HCT116 (cell line): ENCODE measurements at regions not wholly inside any gene's neighbourhood (a gene's known extent, or its start where the extent isn't known, plus 50 kb on each side); places are given as distances from the start of the nearest gene placed in this dataset.

Experiments used
- ATAC-seq: fragments of 200-7000 bp; cut with Tn5 transposase; 2 replicates; pipeline ENCODE4 v1.9.1; 2020; ENCODE audit warnings: mild to moderate bottlenecking, moderate library complexity
- BruUV-seq: library from RNA; stranded (reverse); fragments of 400-500 nt; replicated peaks from 2 replicates; lab custom pipeline; 2021; lab: Mats Ljungman, UMichigan
- CTCF ChIA-PET: fragments of 300-600 bp; sonication (Branson Sonifier 250); formaldehyde crosslinking; loops from one replicate; lab custom pipeline; 2021; ENCODE audit warnings: antibody characterized with exemption; lab: Charles Lee
- POLR2A ChIA-PET: fragments of 300-600, 350-600 bp; sonication (Branson Sonifier 250); formaldehyde crosslinking; loops from one replicate; lab custom pipeline; 2021; ENCODE audit warnings: antibody characterized with exemption; lab: Charles Lee
- RAD21 ChIA-PET, 2 experiments: fragments of 300-600 bp; sonication (Branson Sonifier 250); formaldehyde crosslinking; loops; one replicate each; lab custom pipeline; 2023; ENCODE audit warnings: low total read pairs in 2 of 2; ENCODE audit not compliant: uncharacterized antibody in 2 of 2, unreplicated experiment in 2 of 2, low non-redundant PET in 1 of 2; lab: Charles Lee
- DNase-seq: peaks from one replicate; pipeline ENCODE4 v3.0.0-alpha.2; 2010; ENCODE audit warnings: low read depth, low spot score
- H2AFZ ChIP-seq: fragments of 200-600 bp; shearing (Covaris generic), sonication (generic); 2 replicates; pipeline ENCODE4 v1.6.1; 2017; ENCODE audit warnings: low read depth, mixed run types, mixed read lengths, antibody characterized with exemption, low read length; ENCODE audit not compliant: poor library complexity, severe bottlenecking
- H3K27ac ChIP-seq: 2 replicates; pipeline ENCODE4 v1.5.1; 2012; ENCODE audit warnings: low read depth, low read length
- H3K27me3 ChIP-seq: fragments of 200-600 bp; sonication (generic); 2 replicates; pipeline ENCODE4 v1.6.1; 2016; ENCODE audit warnings: mixed run types, low read length, mixed read lengths; ENCODE audit not compliant: insufficient read depth
- H3K36me3 ChIP-seq, 2 experiments: fragments of 200-500 bp in 1 of 2; fragments of 200-600 bp in 1 of 2; sonication (Bioruptor generic) in 1 of 2; sonication (generic) in 1 of 2; 2 replicates each; pipeline versions ENCODE4 v1.5.1 to v1.6.1; 2014 to 2016; ENCODE audit warnings: low read length in 2 of 2, inconsistent platforms in 1 of 2, mixed read lengths in 1 of 2, mixed run types in 1 of 2; ENCODE audit not compliant: insufficient read depth in 2 of 2, control insufficient read depth in 1 of 2
- H3K4me1 ChIP-seq, 2 experiments: fragments of 200-600 bp in 1 of 2; sonication (generic) in 1 of 2; 2 replicates each; pipeline versions ENCODE4 v1.5.1 to v1.6.1; 2012 to 2017; ENCODE audit warnings: low read length in 2 of 2, inconsistent platforms in 1 of 2, mild to moderate bottlenecking in 1 of 2, mixed read lengths in 1 of 2, mixed run types in 1 of 2, moderate library complexity in 1 of 2; ENCODE audit not compliant: insufficient read depth in 2 of 2, control insufficient read depth in 1 of 2
- H3K4me2 ChIP-seq: fragments of 200-600 bp; sonication (generic); 2 replicates; pipeline ENCODE4 v1.6.1; 2017; ENCODE audit warnings: mixed run types, low read length, mixed read lengths
- H3K4me3 ChIP-seq, 2 experiments: fragments of 200-600 bp in 1 of 2; sonication (generic) in 1 of 2; replicated peaks in 1 of 2; 2 replicates each; pipeline ENCODE4 v1.5.1; 2011 to 2016; ENCODE audit warnings: low read length in 2 of 2, control low read depth in 1 of 2, low read depth in 1 of 2, mild to moderate bottlenecking in 1 of 2, mixed read lengths in 1 of 2, mixed run types in 1 of 2
- H3K79me2 ChIP-seq: fragments of 200-600 bp; sonication (generic); 2 replicates; pipeline ENCODE4 v1.6.1; 2017; ENCODE audit warnings: mild to moderate bottlenecking, mixed run types, low read length, moderate library complexity, mixed read lengths; ENCODE audit not compliant: insufficient read depth
- H3K9ac ChIP-seq: fragments of 200-600 bp; sonication (generic); 2 replicates; pipeline ENCODE4 v1.6.1; 2016; ENCODE audit warnings: low read length, mixed read lengths
- H3K9me2 ChIP-seq: fragments of 200-600 bp; sonication (generic), shearing (Covaris generic); 2 replicates; pipeline ENCODE4 v1.6.1; 2017; ENCODE audit warnings: mixed run types, mild to moderate bottlenecking, moderate library complexity; ENCODE audit not compliant: insufficient read depth
- H3K9me3 ChIP-seq, 2 experiments: fragments of 200-500 bp in 1 of 2; fragments of 200-600 bp in 1 of 2; sonication (Bioruptor generic) in 1 of 2; sonication (generic) in 1 of 2; 2 replicates each; pipeline ENCODE4 v1.6.1; 2014 to 2017; ENCODE audit warnings: low read length in 2 of 2, mixed read lengths in 2 of 2, inconsistent platforms in 1 of 2, low read depth in 1 of 2, mild to moderate bottlenecking in 1 of 2, mixed run types in 1 of 2, moderate library complexity in 1 of 2; ENCODE audit not compliant: control insufficient read depth in 1 of 2, insufficient read depth in 1 of 2
- H4K20me1 ChIP-seq: fragments of 200-600 bp; sonication (generic), shearing (Covaris generic); 2 replicates; pipeline ENCODE4 v1.6.1; 2017; ENCODE audit warnings: mixed run types, mild to moderate bottlenecking, moderate library complexity; ENCODE audit not compliant: insufficient read depth
- CEBPB ChIP-seq: IDR thresholded peaks from 2 replicates; pipeline ENCODE4 v1.6.1; 2012; ENCODE audit warnings: low read depth
- EGR1 ChIP-seq: IDR thresholded peaks from 2 replicates; pipeline ENCODE4 v1.6.1; 2012; ENCODE audit warnings: low read depth
- ELF1 ChIP-seq: IDR thresholded peaks from 2 replicates; pipeline ENCODE4 v1.6.1; 2012; ENCODE audit warnings: low read depth, borderline replicate concordance
- EZH2 ChIP-seq: fragments of 200-600 bp; sonication (generic); IDR thresholded peaks from 2 replicates; pipeline ENCODE4 v1.6.1; 2017; ENCODE audit warnings: antibody characterized with exemption, mixed run types
- JUND ChIP-seq: IDR thresholded peaks from 2 replicates; pipeline ENCODE4 v1.6.1; 2012
- POLR2AphosphoS5 ChIP-seq: IDR thresholded peaks from 2 replicates; pipeline ENCODE4 v1.6.1; 2011; ENCODE audit warnings: mild to moderate bottlenecking, low read depth, low read length, moderate library complexity
- RAD21 ChIP-seq: IDR thresholded peaks from 2 replicates; pipeline ENCODE4 v1.6.1; 2012; ENCODE audit warnings: low read depth, mild to moderate bottlenecking
- SRF ChIP-seq: IDR thresholded peaks from 2 replicates; pipeline ENCODE4 v1.6.1; 2012; ENCODE audit warnings: low read depth
- ZFX ChIP-seq: fragments of 450-650 bp; IDR thresholded peaks from 2 replicates; pipeline ENCODE4 v1.6.1; 2017
- intact Hi-C: fragments of 100-400 bp; cut with micrococcal nuclease; formaldehyde crosslinking; loops from 2 replicates; pipeline ENCODE4 v1.10.0; 2022
- TF ChIP-seq, protein P1 (sequence below): IDR thresholded peaks from 2 replicates; pipeline ENCODE4 v1.6.1; 2012
- TF ChIP-seq, protein P2 (sequence below), 3 experiments: fragments of 200-600 bp in 1 of 3; sonication (generic) in 1 of 3; IDR thresholded peaks in 2 of 3; conservative IDR thresholded peaks in 1 of 3; 2 replicates each; pipeline ENCODE4 v1.5.1; 2012 to 2017; ENCODE audit warnings: low read depth in 2 of 3, low read length in 2 of 3, antibody characterized with exemption in 1 of 3, borderline replicate concordance in 1 of 3, control low read depth in 1 of 3, mild to moderate bottlenecking in 1 of 3, mixed read lengths in 1 of 3, mixed run types in 1 of 3, moderate library complexity in 1 of 3; ENCODE audit not compliant: insufficient read depth in 1 of 3
- TF ChIP-seq, protein P3 (sequence below): IDR thresholded peaks from 2 replicates; pipeline ENCODE4 v1.6.1; 2011; ENCODE audit warnings: mild to moderate bottlenecking, low read length, moderate library complexity; ENCODE audit not compliant: insufficient replicate concordance; ENCODE audit errors: extremely low read depth

DNA sequence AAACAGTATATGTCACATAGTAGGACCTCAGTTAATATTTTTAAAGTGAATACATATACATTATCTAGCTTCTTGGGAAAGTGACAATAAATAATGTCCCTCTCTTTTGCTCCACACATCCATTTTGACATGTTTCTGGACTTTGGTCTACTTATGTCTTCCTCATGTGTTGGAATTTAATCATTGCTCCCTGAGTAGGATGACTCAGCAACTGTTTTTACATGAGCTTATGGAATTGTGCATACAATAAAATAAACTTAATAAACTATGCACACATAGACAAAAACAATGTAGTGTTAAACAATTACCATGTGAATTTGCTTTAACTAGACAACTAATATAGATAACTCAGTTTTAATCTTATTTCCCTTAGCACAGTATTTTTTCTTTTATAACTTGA is 503.8 kb downstream of the TFAP2B start:
- intact Hi-C loops: no loop called here
- Histone ChIP-seq H3K27ac (no peak overlapping the region), H3K36me3 (no peaks in the 10 kb centered on the region), H3K9me2 (no peaks in the 10 kb centered on the region), H3K79me2 (no peaks in the 10 kb centered on the region), H3K4me3 (no peak overlapping the region), H3K4me2 (no peak overlapping the region), H4K20me1 (no peaks in the 10 kb centered on the region), H3K9me3 (peaks cover 5 to 10% of the 10 kb centered on the region in 2 experiments; a peak in 2 of 4 replicates), H3K4me1 (no peaks in the 10 kb centered on the region), H3K9ac (no peak overlapping the region), H2AFZ (no peak overlapping the region), H3K27me3 (no peaks in the 10 kb centered on the region)
- no TSS peak for BruUV-seq
- DNase-seq (no peak), ATAC-seq (no peak)
- POLR2A ChIA-PET: no interaction called here
- TF ChIP-seq JUND: no peak
- TF ChIP-seq, protein P1, sequence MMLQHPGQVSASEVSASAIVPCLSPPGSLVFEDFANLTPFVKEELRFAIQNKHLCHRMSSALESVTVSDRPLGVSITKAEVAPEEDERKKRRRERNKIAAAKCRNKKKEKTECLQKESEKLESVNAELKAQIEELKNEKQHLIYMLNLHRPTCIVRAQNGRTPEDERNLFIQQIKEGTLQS: no peak
- TF ChIP-seq CEBPB: no peak
- TF ChIP-seq EZH2: no peak
- no peak for TF ChIP-seq ELF1
- no peak for TF ChIP-seq SRF
- TF ChIP-seq ZFX: no peak
- TF ChIP-seq, protein P2, sequence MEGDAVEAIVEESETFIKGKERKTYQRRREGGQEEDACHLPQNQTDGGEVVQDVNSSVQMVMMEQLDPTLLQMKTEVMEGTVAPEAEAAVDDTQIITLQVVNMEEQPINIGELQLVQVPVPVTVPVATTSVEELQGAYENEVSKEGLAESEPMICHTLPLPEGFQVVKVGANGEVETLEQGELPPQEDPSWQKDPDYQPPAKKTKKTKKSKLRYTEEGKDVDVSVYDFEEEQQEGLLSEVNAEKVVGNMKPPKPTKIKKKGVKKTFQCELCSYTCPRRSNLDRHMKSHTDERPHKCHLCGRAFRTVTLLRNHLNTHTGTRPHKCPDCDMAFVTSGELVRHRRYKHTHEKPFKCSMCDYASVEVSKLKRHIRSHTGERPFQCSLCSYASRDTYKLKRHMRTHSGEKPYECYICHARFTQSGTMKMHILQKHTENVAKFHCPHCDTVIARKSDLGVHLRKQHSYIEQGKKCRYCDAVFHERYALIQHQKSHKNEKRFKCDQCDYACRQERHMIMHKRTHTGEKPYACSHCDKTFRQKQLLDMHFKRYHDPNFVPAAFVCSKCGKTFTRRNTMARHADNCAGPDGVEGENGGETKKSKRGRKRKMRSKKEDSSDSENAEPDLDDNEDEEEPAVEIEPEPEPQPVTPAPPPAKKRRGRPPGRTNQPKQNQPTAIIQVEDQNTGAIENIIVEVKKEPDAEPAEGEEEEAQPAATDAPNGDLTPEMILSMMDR (IDR thresholded peaks at IDR 0.05 in 2 of 3, conservative IDR thresholded peaks at IDR 0.05 in 1 of 3; ENCODE audit: borderline replicate concordance in 1 of 3, insufficient read depth in 1 of 3, low read depth in 2 of 3, low read length in 2 of 3): no peak
- no peak for TF ChIP-seq EGR1
- TF ChIP-seq RAD21: no peak
- TF ChIP-seq, protein P3, sequence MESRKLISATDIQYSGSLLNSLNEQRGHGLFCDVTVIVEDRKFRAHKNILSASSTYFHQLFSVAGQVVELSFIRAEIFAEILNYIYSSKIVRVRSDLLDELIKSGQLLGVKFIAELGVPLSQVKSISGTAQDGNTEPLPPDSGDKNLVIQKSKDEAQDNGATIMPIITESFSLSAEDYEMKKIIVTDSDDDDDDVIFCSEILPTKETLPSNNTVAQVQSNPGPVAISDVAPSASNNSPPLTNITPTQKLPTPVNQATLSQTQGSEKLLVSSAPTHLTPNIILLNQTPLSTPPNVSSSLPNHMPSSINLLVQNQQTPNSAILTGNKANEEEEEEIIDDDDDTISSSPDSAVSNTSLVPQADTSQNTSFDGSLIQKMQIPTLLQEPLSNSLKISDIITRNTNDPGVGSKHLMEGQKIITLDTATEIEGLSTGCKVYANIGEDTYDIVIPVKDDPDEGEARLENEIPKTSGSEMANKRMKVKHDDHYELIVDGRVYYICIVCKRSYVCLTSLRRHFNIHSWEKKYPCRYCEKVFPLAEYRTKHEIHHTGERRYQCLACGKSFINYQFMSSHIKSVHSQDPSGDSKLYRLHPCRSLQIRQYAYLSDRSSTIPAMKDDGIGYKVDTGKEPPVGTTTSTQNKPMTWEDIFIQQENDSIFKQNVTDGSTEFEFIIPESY: no peak
- TF ChIP-seq POLR2AphosphoS5: no peak
- CTCF ChIA-PET: no interaction called here
- RAD21 ChIA-PET: no interaction called here
